ENCODE measurements at regions not wholly inside any gene's neighbourhood (a gene's known extent, or its start where the extent isn't known, plus 50 kb on each side); places are given as distances from the start of the nearest gene placed in this dataset.

DNA sequence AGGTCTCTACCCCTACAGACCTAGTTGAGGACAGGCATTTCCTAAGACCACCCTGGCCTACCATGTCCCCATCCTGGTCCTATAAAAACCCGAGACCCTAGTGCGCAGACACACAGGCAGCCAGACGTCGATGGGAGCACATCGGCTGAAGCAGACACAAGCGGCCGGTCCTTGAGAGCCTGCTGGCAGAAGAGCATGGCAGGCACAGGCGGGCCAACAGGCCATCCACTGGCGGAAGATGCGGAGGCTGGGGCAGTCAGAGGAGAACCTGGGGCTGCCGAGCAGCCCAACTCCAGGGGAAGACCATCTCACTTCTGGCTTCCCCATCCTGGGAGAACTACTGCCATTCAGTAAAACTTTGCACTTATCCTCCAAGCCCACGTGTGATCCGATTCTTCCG is 396.8 kb downstream of the AEBP2 start:
- H3K4me1 Mint-ChIP-seq, result peaks cover 3% of the 10 kb centered on the region; the same call in 1 of the 2 replicates
- H3K27ac Mint-ChIP-seq, result no peak overlapping the region
- no peak for DNase-seq (ENCODE audit: low spot score)
- ChIA-PET POLR2A (no interaction called here), CTCF (no interaction called here)
- no peaks in the 10 kb centered on the region for H3K27me3 Mint-ChIP-seq (ENCODE audit: low read depth)
- no peaks in the 10 kb centered on the region for H3K36me3 Mint-ChIP-seq
- TF ChIP-seq CDX4 (CRISPR knock-in tag; IDR thresholded peaks at IDR 0.05; ENCODE audit: borderline replicate concordance) (no peak), RELA (CRISPR knock-in tag; IDR thresholded peaks at IDR 0.05; ENCODE audit: borderline replicate concordance) (no peak), NR3C1 (CRISPR knock-in tag; conservative IDR thresholded peaks at IDR 0.05; ENCODE audit: low read depth) (no peak), USF1 (CRISPR knock-in tag; IDR thresholded peaks at IDR 0.05) (no peak), SMAD4 (CRISPR knock-in tag; IDR thresholded peaks at IDR 0.05) (no peak), ZNF317 (CRISPR knock-in tag; IDR thresholded peaks at IDR 0.05; ENCODE audit: borderline replicate concordance, low read depth) (no peak), SOX15 (CRISPR knock-in tag; IDR thresholded peaks at IDR 0.05) (no peak)
- H3K4me3 Mint-ChIP-seq, result no peak overlapping the region
- ATAC-seq, result no peak
- H3K9me3 Mint-ChIP-seq, result peaks cover 5% of the 10 kb centered on the region; the same call in 1 of the 2 replicates

- Mint-ChIP-seq H3K9me3 (peaks cover 5% of the 10 kb centered on the region; the same call in 1 of the 2 replicates), H3K4me1 (peaks cover 3% of the 10 kb centered on the region; the same call in 1 of the 2 replicates), H3K4me3 (no peak overlapping the region), H3K27ac (no peak overlapping the region), H3K36me3 (no peaks in the 10 kb centered on the region), H3K27me3 (ENCODE audit: low read depth) (no peaks in the 10 kb centered on the region)
- ATAC-seq, result no peak
- no peak for DNase-seq (ENCODE audit: low spot score)
- TF ChIP-seq ATF1 (CRISPR knock-in tag; IDR thresholded peaks at IDR 0.05) (no peak), MYBL2 (CRISPR knock-in tag; IDR thresholded peaks at IDR 0.05) (no peak)
- ChIA-PET CTCF (no interaction called here), POLR2A (no interaction called here)
These were observed 397.2 kb downstream of the AEBP2 start for GRCh38 chr12:19836456-19836855.

GRCh38 chr12:19837543-19837942 is 398.3 kb downstream of the AEBP2 start:
- ATAC-seq (no peak), DNase-seq (ENCODE audit: low spot score) (no peak)
- H3K4me1 Mint-ChIP-seq, result peaks cover 3% of the 10 kb centered on the region; the same call in 1 of the 2 replicates
- no peaks in the 10 kb centered on the region for H3K36me3 Mint-ChIP-seq
- CTCF ChIA-PET, result no interaction called here
- H3K9me3 Mint-ChIP-seq, result 0 out of 2 replicates have a peak, but pooled peaks cover 2% of the 10 kb centered on the region
- POLR2A ChIA-PET, result no interaction called here
- TF ChIP-seq, protein P1, sequence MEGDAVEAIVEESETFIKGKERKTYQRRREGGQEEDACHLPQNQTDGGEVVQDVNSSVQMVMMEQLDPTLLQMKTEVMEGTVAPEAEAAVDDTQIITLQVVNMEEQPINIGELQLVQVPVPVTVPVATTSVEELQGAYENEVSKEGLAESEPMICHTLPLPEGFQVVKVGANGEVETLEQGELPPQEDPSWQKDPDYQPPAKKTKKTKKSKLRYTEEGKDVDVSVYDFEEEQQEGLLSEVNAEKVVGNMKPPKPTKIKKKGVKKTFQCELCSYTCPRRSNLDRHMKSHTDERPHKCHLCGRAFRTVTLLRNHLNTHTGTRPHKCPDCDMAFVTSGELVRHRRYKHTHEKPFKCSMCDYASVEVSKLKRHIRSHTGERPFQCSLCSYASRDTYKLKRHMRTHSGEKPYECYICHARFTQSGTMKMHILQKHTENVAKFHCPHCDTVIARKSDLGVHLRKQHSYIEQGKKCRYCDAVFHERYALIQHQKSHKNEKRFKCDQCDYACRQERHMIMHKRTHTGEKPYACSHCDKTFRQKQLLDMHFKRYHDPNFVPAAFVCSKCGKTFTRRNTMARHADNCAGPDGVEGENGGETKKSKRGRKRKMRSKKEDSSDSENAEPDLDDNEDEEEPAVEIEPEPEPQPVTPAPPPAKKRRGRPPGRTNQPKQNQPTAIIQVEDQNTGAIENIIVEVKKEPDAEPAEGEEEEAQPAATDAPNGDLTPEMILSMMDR (IDR thresholded peaks at IDR 0.05), result no peak
- no peak for TF ChIP-seq RELA (CRISPR knock-in tag; IDR thresholded peaks at IDR 0.05; ENCODE audit: borderline replicate concordance)
- TF ChIP-seq CDX4 (CRISPR knock-in tag; IDR thresholded peaks at IDR 0.05; ENCODE audit: borderline replicate concordance), result no peak
- TF ChIP-seq, protein P2, sequence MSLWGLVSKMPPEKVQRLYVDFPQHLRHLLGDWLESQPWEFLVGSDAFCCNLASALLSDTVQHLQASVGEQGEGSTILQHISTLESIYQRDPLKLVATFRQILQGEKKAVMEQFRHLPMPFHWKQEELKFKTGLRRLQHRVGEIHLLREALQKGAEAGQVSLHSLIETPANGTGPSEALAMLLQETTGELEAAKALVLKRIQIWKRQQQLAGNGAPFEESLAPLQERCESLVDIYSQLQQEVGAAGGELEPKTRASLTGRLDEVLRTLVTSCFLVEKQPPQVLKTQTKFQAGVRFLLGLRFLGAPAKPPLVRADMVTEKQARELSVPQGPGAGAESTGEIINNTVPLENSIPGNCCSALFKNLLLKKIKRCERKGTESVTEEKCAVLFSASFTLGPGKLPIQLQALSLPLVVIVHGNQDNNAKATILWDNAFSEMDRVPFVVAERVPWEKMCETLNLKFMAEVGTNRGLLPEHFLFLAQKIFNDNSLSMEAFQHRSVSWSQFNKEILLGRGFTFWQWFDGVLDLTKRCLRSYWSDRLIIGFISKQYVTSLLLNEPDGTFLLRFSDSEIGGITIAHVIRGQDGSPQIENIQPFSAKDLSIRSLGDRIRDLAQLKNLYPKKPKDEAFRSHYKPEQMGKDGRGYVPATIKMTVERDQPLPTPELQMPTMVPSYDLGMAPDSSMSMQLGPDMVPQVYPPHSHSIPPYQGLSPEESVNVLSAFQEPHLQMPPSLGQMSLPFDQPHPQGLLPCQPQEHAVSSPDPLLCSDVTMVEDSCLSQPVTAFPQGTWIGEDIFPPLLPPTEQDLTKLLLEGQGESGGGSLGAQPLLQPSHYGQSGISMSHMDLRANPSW (CRISPR knock-in tag; conservative IDR thresholded peaks at IDR 0.05; ENCODE audit: low read depth), result no peak
- TF ChIP-seq ZNF232 (CRISPR knock-in tag; IDR thresholded peaks at IDR 0.05), result no peak
- H3K27ac Mint-ChIP-seq, result no peak overlapping the region
- H3K4me3 Mint-ChIP-seq, result no peak overlapping the region
- no peaks in the 10 kb centered on the region for H3K27me3 Mint-ChIP-seq (ENCODE audit: low read depth)

DNA sequence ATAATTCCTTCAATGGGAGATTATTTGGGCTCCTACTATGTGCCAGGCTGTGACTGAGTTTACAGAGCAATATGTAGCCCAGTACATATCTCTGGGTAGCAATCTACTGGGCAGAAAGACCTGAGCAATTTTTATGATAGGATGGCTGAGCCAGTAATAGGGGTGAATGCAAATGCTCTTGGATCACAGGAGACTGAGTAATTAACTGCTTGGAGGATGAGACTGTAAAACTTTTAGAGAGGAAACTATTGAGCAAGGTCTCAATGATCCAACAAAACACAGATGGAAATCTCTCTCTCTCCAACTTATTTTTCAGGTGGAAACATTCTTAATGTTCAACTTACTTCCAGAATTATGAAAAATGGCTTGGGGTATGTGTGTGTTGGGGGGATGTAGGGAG is 402.2 kb downstream of the AEBP2 start:
- CTCF ChIA-PET, result no interaction called here
- DNase-seq (ENCODE audit: low spot score) (no peak), ATAC-seq (no peak)
- H3K27me3 Mint-ChIP-seq (ENCODE audit: low read depth), result no peaks in the 10 kb centered on the region
- POLR2A ChIA-PET, result no interaction called here
- H3K9me3 Mint-ChIP-seq, result no peaks in the 10 kb centered on the region
- H3K27ac Mint-ChIP-seq, result no peak overlapping the region
- no peak overlapping the region for H3K4me3 Mint-ChIP-seq
- no peaks in the 10 kb centered on the region; the same call in 1 of the 2 replicates for H3K4me1 Mint-ChIP-seq
- H3K36me3 Mint-ChIP-seq, result no peaks in the 10 kb centered on the region
- TF ChIP-seq ZNF671 (CRISPR knock-in tag; IDR thresholded peaks at IDR 0.05) (no peak), TP53 (CRISPR knock-in tag; IDR thresholded peaks at IDR 0.05) (no peak), GRHL2 (CRISPR knock-in tag; IDR thresholded peaks at IDR 0.05; ENCODE audit: insufficient replicate concordance, severe bottlenecking) (no peak), ZNF423 (CRISPR knock-in tag; IDR thresholded peaks at IDR 0.05) (no peak), ATF3 (CRISPR knock-in tag; conservative IDR thresholded peaks at IDR 0.05) (no peak), ZNF263 (CRISPR knock-in tag; IDR thresholded peaks at IDR 0.05; ENCODE audit: low read depth) (no peak), NR3C1 (CRISPR knock-in tag; conservative IDR thresholded peaks at IDR 0.05; ENCODE audit: low read depth) (no peak), ZNF416 (CRISPR knock-in tag; IDR thresholded peaks at IDR 0.05) (no peak), IRF2 (CRISPR knock-in tag; IDR thresholded peaks at IDR 0.05; ENCODE audit: borderline replicate concordance, low read depth) (no peak)
